H1 (cell line): ENCODE measurements at regions not wholly inside any gene's neighbourhood (a gene's known extent, or its start where the extent isn't known, plus 50 kb on each side); places are given as distances from the start of the nearest gene placed in this dataset.

Experiments
- ASH2L ChIP-seq: fragments of 200-600, 300-600 bp; sonication (generic); IDR thresholded peaks from one replicate; pipeline ENCODE4 v1.7.1; 2017; ENCODE audit warnings: low read length
- KDM1A ChIP-seq: fragments of 200-600, 300-600 bp; sonication (generic); IDR thresholded peaks from 2 replicates; pipeline ENCODE4 v1.7.1; 2016; ENCODE audit warnings: mild to moderate bottlenecking, low read length, borderline replicate concordance
- POLR2A ChIP-seq, 2 experiments: IDR thresholded peaks; 1 replicate in 1 of 2; 2 replicates in 1 of 2; pipeline ENCODE4 v1.6.1; 2011; ENCODE audit warnings: low read depth in 2 of 2, low read length in 2 of 2, mild to moderate bottlenecking in 2 of 2; ENCODE audit errors: control extremely low read depth in 1 of 2
- SIN3A ChIP-seq, 2 experiments: IDR thresholded peaks in 1 of 2; conservative IDR thresholded peaks in 1 of 2; 2 replicates each; pipeline ENCODE4 v1.6.1; 2011 to 2012; ENCODE audit warnings: low read length in 2 of 2, improper control_type of control experiment in 1 of 2, low read depth in 1 of 2, mild to moderate bottlenecking in 1 of 2

GRCh38 chr2:166775176-166775575 lies 113.1 kb upstream of the XIRP2 start:
- TF ChIP-seq ASH2L = no peak
- no peak for TF ChIP-seq SIN3A (conservative IDR thresholded peaks at IDR 0.05 in 1 of 2, IDR thresholded peaks at IDR 0.05 in 1 of 2; ENCODE audit: low read depth in 1 of 2, low read length in 2 of 2)
- no peak for TF ChIP-seq POLR2A (IDR thresholded peaks at IDR 0.05; ENCODE audit: control extremely low read depth in 1 of 2, low read depth in 2 of 2, low read length in 2 of 2)
- TF ChIP-seq KDM1A = no peak
